Ishikawa (cell line): ENCODE measurements at regions not wholly inside any gene's neighbourhood (a gene's known extent, or its start where the extent isn't known, plus 50 kb on each side); places are given as distances from the start of the nearest gene placed in this dataset.

ENCODE experiments used
- EP300 ChIP-seq: IDR thresholded peaks from 2 replicates; pipeline ENCODE4 v1.6.1; 2012; ENCODE audit warnings: borderline replicate concordance
- FOXM1 ChIP-seq: IDR thresholded peaks from 2 replicates; pipeline ENCODE4 v1.6.1; 2012; ENCODE audit warnings: low read depth, borderline replicate concordance
- MAX ChIP-seq: IDR thresholded peaks from 2 replicates; pipeline ENCODE4 v1.6.1; 2012
- RAD21 ChIP-seq: IDR thresholded peaks from 2 replicates; pipeline ENCODE4 v1.6.1; 2012; ENCODE audit warnings: low read depth
- REST ChIP-seq: IDR thresholded peaks from 2 replicates; pipeline ENCODE4 v1.6.1; 2012; ENCODE audit warnings: low read depth, mild to moderate bottlenecking
- TAF1 ChIP-seq: IDR thresholded peaks from 2 replicates; pipeline ENCODE4 v1.6.1; 2012; ENCODE audit warnings: low read depth, mild to moderate bottlenecking
- TEAD4 ChIP-seq: IDR thresholded peaks from 2 replicates; pipeline ENCODE4 v1.6.1; 2012
- USF1 ChIP-seq: IDR thresholded peaks from 2 replicates; pipeline ENCODE4 v1.6.1; 2012

- no peak for TF ChIP-seq MAX
- no peak for TF ChIP-seq USF1
- no peak for TF ChIP-seq TAF1
- no peak for TF ChIP-seq REST
- TF ChIP-seq EP300, result no peak
- no peak for TF ChIP-seq TEAD4
- no peak for TF ChIP-seq RAD21
- TF ChIP-seq FOXM1, result no peak
Measured at GRCh38 chr18:44067186-44067585, 613.5 kb upstream of the SETBP1 start.
